HG03439 (cell line): ENCODE measurements at regions not wholly inside any gene's neighbourhood (a gene's known extent, or its start where the extent isn't known, plus 50 kb on each side); places are given as distances from the start of the nearest gene placed in this dataset.
"Not testable (repeated sequence)": the region's sequence is repeated elsewhere in the genome, so short reads cannot be mapped to it uniquely, and the experiment has no call there.

Experiments used
- ATAC-seq: cut with Tn5 transposase; IDR thresholded peaks from one replicate; pipeline ENCODE4 v1.9.1; 2021; ENCODE audit warnings: mild to moderate bottlenecking, moderate library complexity; ENCODE audit not compliant: unreplicated experiment

DNA sequence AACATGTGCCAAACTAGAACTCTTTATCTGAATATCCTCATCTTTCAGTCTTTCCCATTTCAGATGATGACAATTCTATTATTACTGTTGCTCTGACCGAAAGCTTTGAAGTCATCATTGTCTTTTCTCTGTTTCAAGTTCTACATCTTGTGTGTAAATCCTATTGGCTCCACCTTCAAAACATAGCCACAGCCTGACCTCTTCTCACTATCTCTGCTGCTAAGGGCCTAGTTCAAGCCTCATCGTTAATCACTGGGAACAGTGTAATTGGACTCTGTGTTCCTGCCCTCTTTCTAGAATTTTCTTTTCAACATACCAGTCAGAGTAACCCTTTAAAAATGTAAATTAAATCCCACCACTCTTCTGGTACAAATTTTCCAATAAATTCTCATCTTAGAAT is 105.1 kb downstream of the OXSM start:
- no peak for ATAC-seq

DNA sequence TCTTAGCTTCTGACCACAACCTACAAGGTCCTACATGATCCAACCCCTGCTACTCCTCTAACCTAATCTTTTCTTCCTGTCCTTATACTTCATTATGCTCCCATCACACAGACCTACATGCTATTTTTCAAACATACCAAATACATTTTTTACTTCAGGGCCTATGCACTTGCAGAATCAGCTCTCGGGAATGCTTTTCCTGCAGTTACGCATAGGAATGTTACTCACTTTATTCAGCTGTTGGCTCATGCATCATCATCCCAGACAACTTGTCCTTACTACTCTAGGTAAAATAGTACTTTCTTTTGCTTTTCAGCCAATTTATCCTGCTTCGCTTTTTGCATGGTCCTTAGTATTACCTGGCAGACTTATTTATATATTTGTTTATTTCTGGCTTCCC is 105.6 kb downstream of the OXSM start:
- ATAC-seq = no peak

DNA sequence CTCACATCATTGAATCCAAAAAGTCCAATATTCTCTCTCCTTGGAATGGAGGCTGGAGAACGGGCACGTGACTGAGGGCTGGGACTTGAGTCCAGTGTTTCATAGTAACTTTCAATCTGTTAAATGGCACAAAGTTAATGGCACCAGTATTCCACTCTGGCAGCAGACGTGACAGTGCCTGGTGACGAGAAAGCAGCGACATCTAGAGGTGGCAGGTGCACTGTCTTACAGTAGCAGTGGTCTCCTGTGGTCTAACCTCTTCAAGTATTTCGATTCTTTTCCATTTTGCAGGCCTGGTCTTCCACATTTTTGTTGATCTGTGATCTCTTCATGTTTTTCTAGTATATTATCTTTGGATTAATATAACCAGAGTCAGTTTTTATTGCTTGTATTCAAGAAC is 107.1 kb downstream of the OXSM start:
- ATAC-seq = peak; percentile 83

DNA sequence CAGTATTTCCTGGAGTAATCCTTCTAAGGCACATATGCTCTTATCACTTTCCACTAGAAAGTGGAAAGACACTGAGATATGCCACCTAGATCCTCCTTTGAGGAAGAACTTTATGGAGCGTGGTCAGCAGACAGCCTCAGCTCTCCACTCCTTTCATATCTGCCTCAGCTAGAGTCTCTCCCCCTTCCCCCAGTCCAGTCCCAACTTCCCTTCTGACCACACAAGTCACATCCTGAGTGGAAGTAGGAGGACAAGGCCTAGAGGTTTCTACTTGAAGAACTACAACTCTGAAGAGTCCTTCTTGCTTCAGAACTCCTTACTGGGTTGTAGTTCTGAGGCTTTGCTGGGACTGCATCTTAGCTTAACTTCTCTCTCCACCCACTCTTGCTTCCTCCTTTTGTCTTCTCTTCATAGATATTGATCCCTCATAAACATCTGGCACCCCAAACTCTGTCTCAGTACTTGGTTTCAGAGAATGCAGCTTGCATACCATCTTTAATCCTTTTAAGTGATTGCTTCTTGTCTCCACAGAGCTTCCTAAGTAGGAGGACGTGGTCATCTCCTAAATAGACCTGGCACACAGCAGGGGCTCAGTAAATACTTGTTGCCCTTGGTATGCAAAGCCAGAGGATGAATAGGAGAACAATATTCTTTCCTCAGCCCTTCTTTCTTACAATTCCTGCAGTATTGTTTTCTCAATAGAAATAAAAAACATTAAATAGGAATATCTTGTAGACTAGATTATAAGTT is 109.6 kb downstream of the OXSM start:
- ATAC-seq = no peak

GRCh38 chr3:25900161-25900560 is 110.3 kb downstream of the OXSM start:
- no peak for ATAC-seq

GRCh38 chr3:25901796-25902195 is 111.9 kb downstream of the OXSM start:
- ATAC-seq = no peak

GRCh38 chr3:25902586-25902985 is 112.7 kb downstream of the OXSM start:
- ATAC-seq = no peak

DNA sequence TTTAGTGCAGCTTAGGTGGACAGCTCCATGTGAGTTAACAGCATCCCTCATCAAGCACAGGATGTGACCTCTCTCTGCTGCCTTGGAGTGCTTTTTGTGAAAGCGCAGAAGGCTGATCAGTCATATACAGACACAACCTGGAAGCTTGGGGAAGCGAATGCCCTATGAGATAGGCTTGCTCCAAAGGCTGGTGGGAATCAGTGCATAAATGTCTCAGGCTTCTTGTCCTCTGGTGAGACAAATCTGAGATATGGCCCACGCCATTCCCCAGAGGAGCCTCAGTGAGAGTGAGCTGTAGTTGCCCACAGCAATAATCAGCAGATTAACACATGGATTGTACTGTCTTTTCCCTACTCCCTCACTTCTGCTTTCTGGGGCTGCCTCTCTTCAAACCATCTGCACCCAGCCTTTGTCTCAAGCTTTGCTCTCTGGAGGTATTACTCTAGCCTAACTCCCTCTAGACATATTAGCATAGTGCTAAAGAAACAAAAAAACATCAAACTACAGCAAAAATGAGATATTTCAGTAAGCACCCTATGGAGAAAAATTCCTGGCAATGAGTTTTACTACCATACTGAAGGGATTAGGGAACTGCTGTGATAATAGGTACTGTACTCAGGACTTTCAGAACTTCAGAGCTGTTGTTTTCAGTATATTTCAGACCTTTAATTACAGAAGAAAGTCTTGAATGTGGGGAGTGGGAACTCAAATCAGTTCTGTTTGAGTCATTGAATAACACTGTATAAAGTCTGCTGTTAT is 113.7 kb downstream of the OXSM start:
- no peak for ATAC-seq

- no peak for ATAC-seq
Observed at GRCh38 chr3:25904206-25904605, 114.3 kb downstream of the OXSM start.

DNA sequence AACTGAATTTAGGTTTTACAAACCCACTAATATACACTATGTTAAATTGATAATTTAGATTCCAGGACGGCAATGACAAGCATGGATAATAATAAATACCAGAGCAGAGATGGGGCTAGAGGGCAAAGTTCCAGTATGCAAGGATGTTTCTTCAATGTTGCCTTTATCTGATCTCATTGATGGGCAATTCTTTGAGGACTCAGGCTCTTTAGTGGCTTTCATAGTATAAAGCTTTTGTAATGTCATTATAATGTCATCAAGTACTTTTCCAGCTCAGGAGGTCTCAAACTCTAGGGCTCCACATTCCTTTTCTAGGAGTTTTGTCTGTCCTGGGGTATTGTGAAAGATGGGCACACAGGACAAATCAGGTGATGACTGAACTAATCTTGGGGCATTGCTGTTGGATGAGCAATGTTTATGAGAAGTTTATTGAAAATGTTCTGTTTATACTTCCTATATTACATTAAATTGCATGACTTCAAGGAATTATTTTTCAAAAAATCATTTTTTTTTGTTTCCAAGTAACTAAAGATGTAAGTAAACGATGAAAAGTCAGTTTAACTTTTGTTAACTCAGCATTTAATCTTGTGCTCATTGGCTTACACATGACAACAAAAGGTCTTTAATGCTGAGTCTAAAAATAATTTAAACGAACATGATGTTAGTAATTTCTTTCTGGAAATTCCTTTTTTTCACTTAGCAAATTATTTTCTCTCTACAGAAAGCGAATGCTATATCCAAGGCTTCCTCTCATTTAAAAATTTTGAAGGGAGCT is 116.4 kb downstream of the OXSM start:
- ATAC-seq = no peak

GRCh38 chr3:25907081-25907480 is 117.2 kb downstream of the OXSM start:
- ATAC-seq = no peak

GRCh38 chr3:25910105-25910504 is 120.2 kb downstream of the OXSM start:
- ATAC-seq = no peak

- ATAC-seq = no peak
Observed at GRCh38 chr3:25910997-25911396, 121.1 kb downstream of the OXSM start.

DNA sequence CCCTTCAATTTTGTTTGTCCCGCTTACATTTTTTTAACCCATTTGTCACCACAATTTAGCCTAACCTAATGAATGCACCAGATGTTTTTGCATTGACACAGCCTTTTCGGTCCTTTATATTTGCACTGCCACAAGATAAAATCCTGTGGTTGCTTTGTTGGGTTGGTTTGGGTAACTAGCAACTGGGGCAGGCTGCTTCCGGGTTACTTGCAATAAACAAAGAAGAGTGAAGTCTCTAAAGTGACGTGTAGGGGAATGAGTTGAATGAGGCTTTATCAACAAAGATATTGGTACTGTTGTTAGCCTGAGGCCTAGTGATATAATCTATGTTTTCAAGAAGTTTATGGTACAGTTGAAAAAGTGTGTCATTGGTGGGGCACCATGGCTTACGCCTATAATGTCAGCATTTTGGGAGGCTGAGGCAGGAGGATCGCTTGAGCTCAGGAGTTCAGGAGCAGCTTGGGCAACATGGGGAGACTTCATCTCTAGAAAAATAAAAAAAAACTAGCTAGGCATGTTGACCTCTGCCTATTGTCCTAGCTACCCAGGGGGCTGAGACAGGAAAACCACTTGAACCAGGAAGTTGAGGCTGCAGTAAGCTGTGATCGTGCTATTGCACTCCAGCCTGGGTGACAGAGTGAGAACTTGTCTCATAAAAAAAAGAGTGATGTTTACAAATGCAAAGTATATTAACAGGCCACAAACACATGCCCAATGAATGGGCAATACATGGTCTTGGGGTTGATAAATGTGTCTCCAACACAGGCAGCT is 121.8 kb downstream of the OXSM start:
- no peak for ATAC-seq

GRCh38 chr3:25913179-25913578 is 123.3 kb downstream of the OXSM start:
- no peak for ATAC-seq

DNA sequence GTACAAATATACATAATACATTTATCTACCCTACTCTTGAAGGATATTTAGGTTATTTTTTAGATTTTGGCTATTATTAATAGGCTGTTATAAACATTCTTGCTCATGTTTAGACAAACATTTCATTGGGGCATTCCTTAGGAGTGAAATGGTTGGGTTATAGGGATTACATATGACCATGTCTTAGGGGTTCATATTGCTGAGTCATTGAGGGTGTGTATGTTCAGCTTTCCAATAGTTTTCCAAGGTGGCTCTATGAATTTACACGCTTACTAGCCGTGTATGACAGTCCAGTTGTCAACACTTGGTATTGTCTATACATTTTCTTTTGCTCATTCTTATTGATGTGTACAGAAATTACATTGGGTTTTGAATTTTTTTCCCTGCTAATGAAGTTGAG is 125.8 kb downstream of the OXSM start:
- ATAC-seq = no peak

DNA sequence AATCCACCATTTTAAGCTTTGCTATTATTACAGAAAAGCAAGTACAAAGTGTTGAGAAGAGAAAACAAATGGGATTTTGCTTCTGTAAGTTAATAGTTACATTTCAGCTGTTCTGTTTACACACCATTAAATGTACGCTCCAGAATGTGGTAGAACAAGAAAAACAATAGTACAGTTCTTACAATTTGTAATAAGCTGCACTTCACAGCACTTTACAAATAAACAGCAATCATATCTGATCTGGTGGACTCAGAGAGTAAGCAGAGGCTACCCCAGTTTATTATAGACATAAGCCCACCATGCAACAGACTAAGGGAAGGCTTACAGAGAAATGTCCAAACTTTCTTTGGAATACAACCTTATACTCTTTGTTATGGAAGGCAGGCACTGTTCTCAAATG is 126.4 kb downstream of the OXSM start:
- no peak for ATAC-seq

GRCh38 chr3:25931967-25932366 is 142.1 kb downstream of the OXSM start:
- ATAC-seq = not testable (repeated sequence)

DNA sequence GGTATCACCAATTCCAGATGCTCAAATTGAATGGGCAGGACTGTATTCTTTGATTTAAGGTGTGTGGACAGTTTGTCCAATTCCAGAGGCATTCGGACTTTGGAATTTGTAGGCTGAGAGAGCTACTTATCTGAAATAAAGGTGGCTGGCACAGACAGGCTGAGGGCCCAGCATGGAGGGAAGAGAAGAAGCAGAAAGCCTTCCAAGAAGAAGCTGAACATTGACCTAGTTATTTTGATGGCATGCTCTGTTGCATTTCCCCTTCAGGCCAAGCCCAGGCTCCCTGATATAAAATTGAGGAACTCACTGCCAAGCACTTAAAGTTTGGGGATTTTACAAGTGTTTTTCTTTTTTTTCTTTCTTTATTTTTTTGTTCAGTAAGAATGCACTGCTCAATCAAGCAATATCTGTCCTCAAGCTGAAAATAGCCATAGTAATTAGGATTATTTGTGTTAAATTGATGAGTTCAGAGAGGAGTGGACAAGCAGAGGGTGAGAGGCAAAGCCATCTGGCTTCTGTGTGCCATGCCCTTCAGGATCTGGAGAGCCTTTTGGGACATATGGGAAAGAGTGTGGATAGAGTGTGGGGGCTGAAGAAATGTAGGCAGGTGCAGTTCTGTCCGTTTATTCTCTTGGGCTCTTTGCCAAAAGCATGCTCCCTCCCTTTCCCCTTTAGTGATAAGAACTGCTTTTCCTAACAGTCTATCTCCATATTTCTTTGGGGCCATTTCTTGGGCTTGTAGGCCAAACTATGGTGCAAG is 148.9 kb downstream of the OXSM start:
- ATAC-seq = no peak

DNA sequence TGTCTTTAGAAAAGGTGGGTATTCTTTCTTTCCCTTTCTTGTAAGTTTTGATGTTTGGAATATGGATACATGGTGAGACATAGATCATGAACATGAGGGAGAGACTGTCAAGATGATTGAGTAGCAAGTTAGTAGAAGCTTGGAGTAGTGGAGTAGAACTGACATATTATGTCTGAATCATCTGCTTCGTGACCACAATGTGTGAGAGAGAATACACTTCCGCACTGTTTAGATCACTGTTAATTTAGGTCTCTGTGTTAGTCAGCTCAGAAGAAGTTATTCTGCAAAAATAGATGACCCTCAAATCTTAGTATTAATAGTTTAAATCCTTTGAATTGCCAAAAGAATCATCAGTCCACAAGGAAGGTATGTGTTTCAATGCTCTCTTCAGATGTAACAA is 151.0 kb downstream of the OXSM start:
- ATAC-seq = no peak
